ENCODE measurements at regions not wholly inside any gene's neighbourhood (a gene's known extent, or its start where the extent isn't known, plus 50 kb on each side); places are given as distances from the start of the nearest gene placed in this dataset.
A peak's percentile ranks its signal among the peaks of the same experiment; 100 is the strongest.

DNA sequence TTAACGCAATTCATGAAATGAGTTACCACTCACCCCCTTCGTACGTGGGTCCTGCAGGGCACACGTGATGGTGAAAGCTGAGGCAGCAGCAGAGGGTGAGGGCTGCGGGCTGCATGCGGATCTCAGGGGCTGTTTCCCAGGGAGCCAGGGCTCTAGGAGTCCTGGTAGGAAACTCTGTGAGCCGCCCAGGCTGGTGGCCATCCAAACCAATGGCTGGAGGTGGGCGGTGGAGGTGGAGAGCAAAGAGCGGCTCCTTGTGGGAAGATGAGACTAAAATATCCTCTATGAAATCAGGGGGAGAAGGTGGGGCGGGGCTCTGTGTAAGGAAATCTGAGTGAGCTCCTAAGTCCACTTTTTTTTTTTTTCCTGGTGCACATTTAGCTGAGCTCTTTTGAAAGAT is 120.1 kb upstream of the SLC1A4 start:
- no peak overlapping the region for H3K4me3 ChIP-seq (ENCODE audit: low read depth, low read length, poor library complexity, severe bottlenecking)
- intact Hi-C loops (cut with micrococcal nuclease; ENCODE audit: unreplicated experiment): loop anchor here (5.0 to 10.0 kb wide), 3 partner anchors 347 to 824 kb away; partner anchors contain the start of gene AFTPH
- no peaks in the 10 kb centered on the region for H3K36me3 ChIP-seq (ENCODE audit: insufficient read depth, low read length, poor library complexity, severe bottlenecking)
- no TSS peak for BruUV-seq (replicated peaks)
- no peak for TF ChIP-seq CTCF (conservative IDR thresholded peaks at IDR 0.05; ENCODE audit: low read depth, low read length)
- no peak for TF ChIP-seq EZH2 (IDR thresholded peaks at IDR 0.05; ENCODE audit: borderline replicate concordance, low read depth, low read length, poor library complexity, severe bottlenecking)
- no peaks in the 10 kb centered on the region for H3K27me3 ChIP-seq (replicated peaks; ENCODE audit: insufficient read depth, low read depth, low read length, poor library complexity)
- H3K9me3 ChIP-seq (ENCODE audit: low read depth, low read length, poor library complexity, severe bottlenecking): no peaks in the 10 kb centered on the region
- ChIA-PET CTCF (no interaction called here), POLR2A (ENCODE audit: low non-redundant PET) (no interaction called here)
- DNase-seq (ENCODE audit: low spot score): no peak
- peaks cover 9% of the 10 kb centered on the region for H3K4me1 ChIP-seq (ENCODE audit: insufficient read depth, low read length, poor library complexity, severe bottlenecking)
- H3K27ac ChIP-seq (ENCODE audit: low read depth, low read length, poor library complexity, severe bottlenecking): no peak overlapping the region

GRCh38 chr2:64873472-64873924 is 115.7 kb upstream of the SLC1A4 start:
- BruUV-seq (replicated peaks): no TSS peak
- peak; percentile 72 for DNase-seq (ENCODE audit: low spot score)
- POLR2A ChIA-PET (ENCODE audit: low non-redundant PET): no interaction called here

DNA sequence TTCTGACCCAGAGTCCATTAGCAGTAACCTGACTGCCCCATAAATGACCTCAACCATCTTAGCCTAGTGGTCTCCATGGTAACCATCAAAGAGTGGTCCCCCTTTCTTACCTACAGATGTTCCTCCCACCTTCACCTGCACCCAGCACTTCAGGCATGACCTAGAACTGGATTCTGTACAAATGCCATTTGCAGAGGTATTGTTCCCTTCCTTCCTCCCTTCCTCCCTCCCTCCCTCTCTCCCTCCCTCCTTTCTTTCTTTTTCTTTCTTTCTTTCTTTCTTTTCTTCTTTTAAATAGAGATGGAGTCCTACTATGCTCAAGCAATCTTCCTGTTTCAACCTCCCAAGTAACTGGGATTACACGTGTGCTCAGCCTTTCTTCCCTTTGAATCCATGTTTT is 114.6 kb upstream of the SLC1A4 start:
- Histone ChIP-seq H3K4me3 (ENCODE audit: low read depth, low read length, poor library complexity, severe bottlenecking) (no peak overlapping the region), H3K27me3 (replicated peaks; ENCODE audit: insufficient read depth, low read depth, low read length, poor library complexity) (no peaks in the 10 kb centered on the region), H3K27ac (ENCODE audit: low read depth, low read length, poor library complexity, severe bottlenecking) (no peak overlapping the region), H3K36me3 (ENCODE audit: insufficient read depth, low read length, poor library complexity, severe bottlenecking) (no peaks in the 10 kb centered on the region), H3K9me3 (ENCODE audit: low read depth, low read length, poor library complexity, severe bottlenecking) (no peaks in the 10 kb centered on the region), H3K4me1 (ENCODE audit: insufficient read depth, low read length, poor library complexity, severe bottlenecking) (peaks cover 7% of the 10 kb centered on the region)
- ChIA-PET POLR2A (ENCODE audit: low non-redundant PET) (no interaction called here), CTCF (no interaction called here)
- no TSS peak for BruUV-seq (replicated peaks)
- TF ChIP-seq CTCF (conservative IDR thresholded peaks at IDR 0.05; ENCODE audit: low read depth, low read length) (no peak), EZH2 (IDR thresholded peaks at IDR 0.05; ENCODE audit: borderline replicate concordance, low read depth, low read length, poor library complexity, severe bottlenecking) (no peak)
- intact Hi-C loops (cut with micrococcal nuclease; ENCODE audit: unreplicated experiment): no loop called here
- no peak for DNase-seq (ENCODE audit: low spot score)

More at GRCh38 chr2:64873472-64873924, 115.7 kb upstream of the SLC1A4 start:
- Histone ChIP-seq H3K27me3 (replicated peaks; ENCODE audit: insufficient read depth, low read depth, low read length, poor library complexity) (no peaks in the 10 kb centered on the region), H3K9me3 (ENCODE audit: low read depth, low read length, poor library complexity, severe bottlenecking) (no peaks in the 10 kb centered on the region), H3K27ac (ENCODE audit: low read depth, low read length, poor library complexity, severe bottlenecking) (no peak overlapping the region), H3K4me1 (ENCODE audit: insufficient read depth, low read length, poor library complexity, severe bottlenecking) (peaks cover 7% of the 10 kb centered on the region), H3K4me3 (ENCODE audit: low read depth, low read length, poor library complexity, severe bottlenecking) (no peak overlapping the region), H3K36me3 (ENCODE audit: insufficient read depth, low read length, poor library complexity, severe bottlenecking) (no peaks in the 10 kb centered on the region)
- TF ChIP-seq EZH2 (IDR thresholded peaks at IDR 0.05; ENCODE audit: borderline replicate concordance, low read depth, low read length, poor library complexity, severe bottlenecking) (no peak), CTCF (conservative IDR thresholded peaks at IDR 0.05; ENCODE audit: low read depth, low read length) (peak; percentile 97)
- CTCF ChIA-PET: interaction anchor here (0.8 kb wide), 1 partner anchor 227 kb away, joined by 4 read pairs; no protein-coding TSS in a partner anchor
- intact Hi-C loops (cut with micrococcal nuclease; ENCODE audit: unreplicated experiment): loop anchor here (2.0 kb wide), 1 partner anchor 287 kb away; no protein-coding TSS in a partner anchor

Measured in A673 (cell line).